ENCODE measurements at regions not wholly inside any gene's neighbourhood (a gene's known extent, or its start where the extent isn't known, plus 50 kb on each side); places are given as distances from the start of the nearest gene placed in this dataset.
"Not testable (repeated sequence)": the region's sequence is repeated elsewhere in the genome, so short reads cannot be mapped to it uniquely, and the experiment has no call there.

- not testable (repeated sequence) for DNase-seq (ENCODE audit: low spot score)
These were observed 626.2 kb upstream of the CNTN5 start for GRCh38 chr11:98394500-98394899.

- no peak for DNase-seq (ENCODE audit: low spot score)
These were observed 622.2 kb upstream of the CNTN5 start for GRCh38 chr11:98398508-98398907.

GRCh38 chr11:98409069-98409468 is 611.7 kb upstream of the CNTN5 start:
- DNase-seq (ENCODE audit: low spot score) = no peak

GRCh38 chr11:98411777-98412176 is 609.0 kb upstream of the CNTN5 start:
- DNase-seq (ENCODE audit: low spot score) = no peak

GRCh38 chr11:98417256-98417755 is 603.4 kb upstream of the CNTN5 start:
- no peak for DNase-seq (ENCODE audit: low spot score)

GRCh38 chr11:98423933-98424332 is 596.8 kb upstream of the CNTN5 start:
- DNase-seq (ENCODE audit: low spot score) = no peak

GRCh38 chr11:98424773-98425172 is 596.0 kb upstream of the CNTN5 start:
- not testable (repeated sequence) for DNase-seq (ENCODE audit: low spot score)

- DNase-seq (ENCODE audit: low spot score) = no peak
These were observed 589.0 kb upstream of the CNTN5 start for GRCh38 chr11:98431463-98432359.

- DNase-seq (ENCODE audit: low spot score) = no peak
These were observed 586.5 kb upstream of the CNTN5 start for GRCh38 chr11:98434296-98434695.

GRCh38 chr11:98453378-98453777 is 567.4 kb upstream of the CNTN5 start:
- DNase-seq (ENCODE audit: low spot score) = no peak

- no peak for DNase-seq (ENCODE audit: low spot score)
These were observed 565.0 kb upstream of the CNTN5 start for GRCh38 chr11:98455500-98456307.

GRCh38 chr11:98456308-98456680 is 564.5 kb upstream of the CNTN5 start:
- DNase-seq (ENCODE audit: low spot score) = no peak

- no peak for DNase-seq (ENCODE audit: low spot score)
These were observed 525.7 kb upstream of the CNTN5 start for GRCh38 chr11:98495016-98495415.

GRCh38 chr11:98495601-98496000 is 525.1 kb upstream of the CNTN5 start:
- no peak for DNase-seq (ENCODE audit: low spot score)

GRCh38 chr11:98507208-98507607 is 513.5 kb upstream of the CNTN5 start:
- DNase-seq (ENCODE audit: low spot score) = no peak

GRCh38 chr11:98512938-98513337 is 507.8 kb upstream of the CNTN5 start:
- DNase-seq (ENCODE audit: low spot score) = no peak

GRCh38 chr11:98531576-98531975 is 489.2 kb upstream of the CNTN5 start:
- DNase-seq (ENCODE audit: low spot score) = no peak

GRCh38 chr11:98536023-98536422 is 484.7 kb upstream of the CNTN5 start:
- no peak for DNase-seq (ENCODE audit: low spot score)

GRCh38 chr11:98538358-98538757 is 482.4 kb upstream of the CNTN5 start:
- not testable (repeated sequence) for DNase-seq (ENCODE audit: low spot score)

- no peak for DNase-seq (ENCODE audit: low spot score)
These were observed 475.1 kb upstream of the CNTN5 start for GRCh38 chr11:98545544-98546175.

- no peak for DNase-seq (ENCODE audit: low spot score)
These were observed 471.2 kb upstream of the CNTN5 start for GRCh38 chr11:98549571-98549970.

GRCh38 chr11:98559961-98560360 is 460.8 kb upstream of the CNTN5 start:
- DNase-seq (ENCODE audit: low spot score) = no peak

All from LoVo (cell line).